GM12878 (cell line): ENCODE measurements at regions not wholly inside any gene's neighbourhood (a gene's known extent, or its start where the extent isn't known, plus 50 kb on each side); places are given as distances from the start of the nearest gene placed in this dataset.

ENCODE experiments used
- ATAC-seq: fragments of 200-7000 bp; cut with Tn5 transposase; 3 replicates; pipeline ENCODE4 v1.9.1; 2020; ENCODE audit warnings: mild to moderate bottlenecking, moderate library complexity
- BruUV-seq: library from RNA; stranded (reverse); fragments of 400-500 nt; replicated peaks from 2 replicates; lab custom pipeline; 2021; lab: Mats Ljungman, UMichigan
- CTCF ChIA-PET: fragments of 300-600 bp; sonication (Branson Sonifier 250); formaldehyde crosslinking; extraction: SDS; loops from one replicate; lab custom pipeline; 2021; ENCODE audit warnings: inconsistent platforms; lab: Yijun Ruan, JAX
- POLR2A ChIA-PET: fragments of 350-600 bp; formaldehyde crosslinking; extraction: SDS; loops from one replicate; lab custom pipeline; 2021; ENCODE audit warnings: inconsistent platforms; lab: Charles Lee
- RAD21 ChIA-PET: fragments of 300-600 bp; sonication (Branson Sonifier 250); formaldehyde crosslinking; loops from one replicate; lab custom pipeline; 2023; ENCODE audit warnings: antibody characterized with exemption; ENCODE audit not compliant: unreplicated experiment; lab: Charles Lee
- SMC1A ChIA-PET: fragments of 300-600 bp; sonication (Branson Sonifier 250); formaldehyde crosslinking; loops from one replicate; lab custom pipeline; 2023; ENCODE audit not compliant: unreplicated experiment, uncharacterized antibody; lab: Charles Lee
- DNase-seq: peaks from one replicate; pipeline ENCODE4 v3.0.0-alpha.2; 2011; ENCODE audit warnings: low read depth, low spot score
- FAIRE-seq: peaks from 3 replicates; lab custom pipeline; 2011; peaks lifted over from hg19 to GRCh38; lab: Jason Lieb, UNC
- H2AFZ ChIP-seq: 2 replicates; pipeline ENCODE4 v1.6.0; 2011; ENCODE audit warnings: low read depth, low read length, control low read depth; ENCODE audit not compliant: control insufficient read depth
- H3K27ac ChIP-seq: 2 replicates; pipeline ENCODE4 v1.5.1; 2011; ENCODE audit warnings: control low read depth; ENCODE audit not compliant: control insufficient read depth, insufficient read depth
- H3K27me3 ChIP-seq, 2 experiments: replicated peaks in 1 of 2; 2 replicates each; pipeline versions ENCODE4 v1.6.0 to v1.6.1; 2011; ENCODE audit warnings: low read length in 1 of 2; ENCODE audit not compliant: control insufficient read depth in 2 of 2, insufficient read depth in 2 of 2
- H3K36me3 ChIP-seq, 2 experiments: 2 replicates each; pipeline ENCODE4 v1.5.1; 2011; ENCODE audit warnings: low read length in 1 of 2; ENCODE audit not compliant: control insufficient read depth in 2 of 2, insufficient read depth in 2 of 2
- H3K4me1 ChIP-seq: 2 replicates; pipeline ENCODE4 v1.6.1; 2011; ENCODE audit warnings: mild to moderate bottlenecking, low read length, moderate library complexity, mixed read lengths; ENCODE audit not compliant: control insufficient read depth, insufficient read depth
- H3K4me2 ChIP-seq: 2 replicates; pipeline ENCODE4 v1.6.0; 2011; ENCODE audit warnings: control low read depth; ENCODE audit not compliant: control insufficient read depth, insufficient read depth
- H3K4me3 ChIP-seq: fragments of 200-600 bp; sonication (generic); 2 replicates; pipeline ENCODE4 v1.5.1; 2016
- H3K79me2 ChIP-seq: 2 replicates; pipeline ENCODE4 v1.6.0; 2011; ENCODE audit warnings: low read length; ENCODE audit not compliant: control insufficient read depth, insufficient read depth
- H3K9ac ChIP-seq: 2 replicates; pipeline ENCODE4 v1.8.0; 2011; ENCODE audit warnings: low read length, control low read depth, mixed read lengths; ENCODE audit not compliant: control insufficient read depth, insufficient read depth
- H3K9me3 ChIP-seq: replicated peaks from 3 replicates; pipeline ENCODE4 v1.5.1; 2011; ENCODE audit warnings: mild to moderate bottlenecking, low read length; ENCODE audit not compliant: control insufficient read depth, insufficient read depth
- H4K20me1 ChIP-seq: 2 replicates; pipeline ENCODE4 v1.6.0; 2011; ENCODE audit not compliant: control insufficient read depth, insufficient read depth
- CHD2 ChIP-seq: IDR thresholded peaks from 2 replicates; pipeline ENCODE4 v1.6.1; 2011; ENCODE audit warnings: low read depth, low read length, improper control_type of control experiment, borderline replicate concordance
- CTCF ChIP-seq, 3 experiments: IDR thresholded peaks in 2 of 3; conservative IDR thresholded peaks in 1 of 3; 2 replicates each; pipeline ENCODE4 v1.5.1; 2011; ENCODE audit warnings: low read depth in 3 of 3, low read length in 3 of 3, mild to moderate bottlenecking in 3 of 3, control low read depth in 2 of 3, moderate library complexity in 2 of 3, inconsistent platforms in 1 of 3, mixed read lengths in 1 of 3; ENCODE audit not compliant: control insufficient read depth in 2 of 3, insufficient read depth in 1 of 3; ENCODE audit errors: extremely low read depth in 1 of 3
- E4F1 ChIP-seq: fragments of 450-650 bp; IDR thresholded peaks from 2 replicates; pipeline ENCODE4 v1.6.1; 2018; ENCODE audit warnings: borderline replicate concordance, mild to moderate bottlenecking; ENCODE audit not compliant: partially characterized antibody
- EP300 ChIP-seq, 2 experiments: fragments of 150-350 bp in 1 of 2; IDR thresholded peaks; 2 replicates each; pipeline ENCODE4 v1.6.1; 2011 to 2012; ENCODE audit warnings: low read depth in 2 of 2, low read length in 2 of 2, borderline replicate concordance in 1 of 2, improper control_type of control experiment in 1 of 2, inconsistent platforms in 1 of 2; ENCODE audit not compliant: control insufficient read depth in 1 of 2
- NFYA ChIP-seq: IDR thresholded peaks from 2 replicates; pipeline ENCODE4 v1.6.1; 2011; ENCODE audit warnings: low read depth, mild to moderate bottlenecking, low read length, improper control_type of control experiment, borderline replicate concordance
- RELA ChIP-seq: fragments of 450-650 bp; IDR thresholded peaks from 2 replicates; pipeline ENCODE4 v1.8.0; 2014; ENCODE audit warnings: borderline replicate concordance; ENCODE audit not compliant: partially characterized antibody
- SIN3A ChIP-seq: IDR thresholded peaks from 2 replicates; pipeline ENCODE4 v1.6.1; 2012; ENCODE audit warnings: low read depth, low read length, improper control_type of control experiment
- SP1 ChIP-seq: IDR thresholded peaks from one replicate; pipeline ENCODE4 v1.6.1; 2011; ENCODE audit warnings: low read depth, low read length
- SREBF1 ChIP-seq: IDR thresholded peaks from 2 replicates; pipeline ENCODE4 v1.6.1; 2012; ENCODE audit warnings: mild to moderate bottlenecking, low read length
- SRF ChIP-seq, 2 experiments: IDR thresholded peaks; 2 replicates each; pipeline ENCODE4 v1.6.1; 2011; ENCODE audit warnings: low read depth in 2 of 2, low read length in 2 of 2, mild to moderate bottlenecking in 1 of 2, moderate library complexity in 1 of 2
- TAF1 ChIP-seq: IDR thresholded peaks from 2 replicates; pipeline ENCODE4 v1.6.1; 2011; ENCODE audit warnings: mild to moderate bottlenecking, low read depth, low read length, borderline replicate concordance
- TCF12 ChIP-seq: IDR thresholded peaks from 2 replicates; pipeline ENCODE4 v1.6.1; 2011; ENCODE audit warnings: low read depth, mild to moderate bottlenecking, low read length
- TCF7 ChIP-seq: IDR thresholded peaks from 2 replicates; pipeline ENCODE4 v1.6.1; 2014; ENCODE audit warnings: antibody characterized with exemption, borderline replicate concordance
- ZNF592 ChIP-seq: fragments of 450-650 bp; IDR thresholded peaks from 2 replicates; pipeline ENCODE4 v1.6.1; 2017; ENCODE audit warnings: mild to moderate bottlenecking, moderate library complexity
- WGBS: methylation state at CpG from one replicate; pipeline ENCODE4 v1.1.6; 2016; ENCODE audit warnings: low lambda C conversion rate; ENCODE audit not compliant: insufficient replicate concordance, insufficient coverage; ENCODE audit errors: missing lambda C conversion rate; 5-methylcytosine and 5-hydroxymethylcytosine counted together
- in situ Hi-C: fragments of 300-500 bp; cut with MboI; formaldehyde crosslinking; loops from 9 replicates; pipeline ENCODE4 v1.14.3; 2018; ENCODE audit warnings: mixed read lengths
- intact Hi-C: fragments of 100-400 bp; cut with micrococcal nuclease; formaldehyde crosslinking; loops from one replicate; pipeline ENCODE4 v1.14.2; 2022; ENCODE audit not compliant: unreplicated experiment

- ChIA-PET POLR2A (no interaction called here), RAD21 (interaction anchor here (1.1 kb wide), 1 partner anchor 193 kb away, joined by 5 read pairs; no protein-coding TSS in a partner anchor), SMC1A (interaction anchor here (1.5 to 2.4 kb wide), 4 partner anchors 13 to 193 kb away, joined by 4 to 8 read pairs (median 6); no protein-coding TSS in a partner anchor), CTCF (interaction anchor here (1.8 to 6.9 kb wide), 4 partner anchors 9 to 192 kb away, joined by 5 to 134 read pairs (median 29); no protein-coding TSS in a partner anchor)
- intact Hi-C loops (no loop called here), in situ Hi-C loops (no loop called here)
- no peak overlapping the region for H3K4me2 ChIP-seq
- H4K20me1 ChIP-seq, result no peaks in the 10 kb centered on the region
- H3K9me3 ChIP-seq, result no peaks in the 10 kb centered on the region; the same call in 2 of the 3 replicates
- no peak for ATAC-seq
- H3K27ac ChIP-seq, result no peak overlapping the region
- no peaks in the 10 kb centered on the region for H3K36me3 ChIP-seq
- no peaks in the 10 kb centered on the region for H3K79me2 ChIP-seq
- 0 out of 2 replicates have a peak, but pooled peaks cover 2% of the 10 kb centered on the region for H3K4me1 ChIP-seq
- 6% methylated on average over 2 of the region's 2 CpGs for WGBS
- no peak for FAIRE-seq
- DNase-seq, result no peak
- H3K4me3 ChIP-seq, result no peak overlapping the region
- peaks cover 0 to 5% of the 10 kb centered on the region in 2 experiments; a peak in 2 of 4 replicates for H3K27me3 ChIP-seq
- no TSS peak for BruUV-seq
- no peak overlapping the region for H3K9ac ChIP-seq
- H2AFZ ChIP-seq, result no peak overlapping the region
- TF ChIP-seq RELA, result no peak
- TF ChIP-seq TCF7, result no peak
- TF ChIP-seq CHD2, result no peak
- TF ChIP-seq EP300 (IDR thresholded peaks at IDR 0.05; ENCODE audit: borderline replicate concordance in 1 of 2, control insufficient read depth in 1 of 2, low read depth in 2 of 2, low read length in 2 of 2), result no peak
- TF ChIP-seq SREBF1, result no peak
- TF ChIP-seq TCF12, result no peak
- no peak for TF ChIP-seq CTCF (IDR thresholded peaks at IDR 0.05 in 2 of 3, conservative IDR thresholded peaks at IDR 0.05 in 1 of 3; ENCODE audit: control insufficient read depth in 2 of 3, extremely low read depth in 1 of 3, insufficient read depth in 1 of 3, low read depth in 3 of 3, low read length in 3 of 3)
- no peak for TF ChIP-seq E4F1
- no peak for TF ChIP-seq NFYA
- TF ChIP-seq SIN3A, result no peak
- TF ChIP-seq TAF1, result no peak
- TF ChIP-seq ZNF592, result no peak
- TF ChIP-seq SP1, result no peak
- TF ChIP-seq SRF (IDR thresholded peaks at IDR 0.05; ENCODE audit: low read depth in 2 of 2, low read length in 2 of 2), result no peak
Measured at GRCh38 chr1:204758601-204759000, 73.1 kb upstream of the LRRN2 start.
